Caco-2 (cell line): ENCODE measurements at regions not wholly inside any gene's neighbourhood (a gene's known extent, or its start where the extent isn't known, plus 50 kb on each side); places are given as distances from the start of the nearest gene placed in this dataset.

Experiments
- BruUV-seq: library from RNA; stranded (reverse); fragments of 400-500 nt; replicated peaks from 2 replicates; lab custom pipeline; 2021; lab: Mats Ljungman, UMichigan
- CTCF ChIA-PET: fragments of 300-600 bp; sonication (Branson Sonifier 250); formaldehyde crosslinking; loops from one replicate; lab custom pipeline; 2022; ENCODE audit warnings: antibody characterized with exemption; lab: Charles Lee
- POLR2A ChIA-PET: fragments of 300-600 bp; sonication (Branson Sonifier 250); formaldehyde crosslinking; loops from one replicate; lab custom pipeline; 2022; ENCODE audit warnings: antibody characterized with exemption; lab: Charles Lee
- DNase-seq, 2 experiments: peaks; one replicate each; pipeline versions ENCODE4 v3.0.0 to v3.0.0-alpha.2; 2020 to 2022
- H3K27me3 ChIP-seq: replicated peaks from 2 replicates; pipeline ENCODE4 v1.6.0; 2011; ENCODE audit warnings: low read length; ENCODE audit not compliant: control insufficient read depth, insufficient read depth
- H3K36me3 ChIP-seq: 2 replicates; pipeline ENCODE4 v1.5.1; 2011; ENCODE audit warnings: low read length; ENCODE audit not compliant: control insufficient read depth, insufficient read depth
- H3K4me1 ChIP-seq: fragments of 250-450 bp; sonication (Bioruptor Pico); 2 replicates; pipeline ENCODE4 v1.5.1; 2020; ENCODE audit warnings: mild to moderate bottlenecking
- H3K4me3 ChIP-seq: 2 replicates; pipeline ENCODE4 v1.5.1; 2011; ENCODE audit warnings: low read depth, mild to moderate bottlenecking, control low read depth, low read length
- H3K9me3 ChIP-seq: fragments of 250-450 bp; sonication (Bioruptor Pico); 2 replicates; pipeline ENCODE4 v1.5.1; 2020; ENCODE audit warnings: mild to moderate bottlenecking, moderate library complexity
- H3K27ac Mint-ChIP-seq: one replicate; pipeline ENCODE4 v1.8.0; 2022; ENCODE audit warnings: mixed read lengths; ENCODE audit not compliant: unreplicated experiment
- H3K27me3 Mint-ChIP-seq: one replicate; pipeline ENCODE4 v1.8.0; 2022; ENCODE audit warnings: mixed read lengths; ENCODE audit not compliant: insufficient read depth, unreplicated experiment
- H3K36me3 Mint-ChIP-seq: one replicate; pipeline ENCODE4 v1.8.0; 2022; ENCODE audit warnings: mild to moderate bottlenecking, mixed read lengths; ENCODE audit not compliant: insufficient read depth, unreplicated experiment
- H3K4me1 Mint-ChIP-seq: one replicate; pipeline ENCODE4 v1.8.0; 2022; ENCODE audit warnings: low read depth, mixed read lengths; ENCODE audit not compliant: unreplicated experiment
- H3K4me3 Mint-ChIP-seq: one replicate; pipeline ENCODE4 v1.8.0; 2022; ENCODE audit warnings: mild to moderate bottlenecking, moderate library complexity, mixed read lengths; ENCODE audit not compliant: unreplicated experiment
- H3K9me3 Mint-ChIP-seq: one replicate; pipeline ENCODE4 v1.8.0; 2022; ENCODE audit warnings: mixed read lengths; ENCODE audit not compliant: unreplicated experiment
- intact Hi-C: fragments of 100-400 bp; cut with micrococcal nuclease; formaldehyde crosslinking; loops from one replicate; pipeline ENCODE4 v1.10.0; 2022; ENCODE audit not compliant: unreplicated experiment
- TF ChIP-seq, protein P1 (sequence below), 2 experiments: fragments of 200-600 bp in 1 of 2; IDR thresholded peaks; 1 replicate in 1 of 2; 2 replicates in 1 of 2; pipeline versions ENCODE4 v1.5.1 to v1.8.0; 2011 to 2022; ENCODE audit warnings: antibody characterized with exemption in 1 of 2, control low read depth in 1 of 2, inconsistent platforms in 1 of 2, low read depth in 1 of 2, low read length in 1 of 2, mild to moderate bottlenecking in 1 of 2, moderate library complexity in 1 of 2; ENCODE audit not compliant: insufficient read depth in 1 of 2, severe bottlenecking in 1 of 2, unreplicated experiment in 1 of 2

- Mint-ChIP-seq H3K27me3 (no peaks in the 10 kb centered on the region), H3K4me1 (peaks cover 11% of the 10 kb centered on the region), H3K4me3 (no peak overlapping the region), H3K36me3 (no peaks in the 10 kb centered on the region), H3K9me3 (no peaks in the 10 kb centered on the region), H3K27ac (no peak overlapping the region)
- intact Hi-C loops, result no loop called here
- POLR2A ChIA-PET, result no interaction called here
- Histone ChIP-seq H3K9me3 (no peaks in the 10 kb centered on the region), H3K27me3 (no peaks in the 10 kb centered on the region), H3K36me3 (no peaks in the 10 kb centered on the region), H3K4me3 (no peak overlapping the region), H3K4me1 (no peaks in the 10 kb centered on the region)
- TF ChIP-seq, protein P1, sequence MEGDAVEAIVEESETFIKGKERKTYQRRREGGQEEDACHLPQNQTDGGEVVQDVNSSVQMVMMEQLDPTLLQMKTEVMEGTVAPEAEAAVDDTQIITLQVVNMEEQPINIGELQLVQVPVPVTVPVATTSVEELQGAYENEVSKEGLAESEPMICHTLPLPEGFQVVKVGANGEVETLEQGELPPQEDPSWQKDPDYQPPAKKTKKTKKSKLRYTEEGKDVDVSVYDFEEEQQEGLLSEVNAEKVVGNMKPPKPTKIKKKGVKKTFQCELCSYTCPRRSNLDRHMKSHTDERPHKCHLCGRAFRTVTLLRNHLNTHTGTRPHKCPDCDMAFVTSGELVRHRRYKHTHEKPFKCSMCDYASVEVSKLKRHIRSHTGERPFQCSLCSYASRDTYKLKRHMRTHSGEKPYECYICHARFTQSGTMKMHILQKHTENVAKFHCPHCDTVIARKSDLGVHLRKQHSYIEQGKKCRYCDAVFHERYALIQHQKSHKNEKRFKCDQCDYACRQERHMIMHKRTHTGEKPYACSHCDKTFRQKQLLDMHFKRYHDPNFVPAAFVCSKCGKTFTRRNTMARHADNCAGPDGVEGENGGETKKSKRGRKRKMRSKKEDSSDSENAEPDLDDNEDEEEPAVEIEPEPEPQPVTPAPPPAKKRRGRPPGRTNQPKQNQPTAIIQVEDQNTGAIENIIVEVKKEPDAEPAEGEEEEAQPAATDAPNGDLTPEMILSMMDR (IDR thresholded peaks at IDR 0.05; ENCODE audit: insufficient read depth in 1 of 2, low read depth in 1 of 2, low read length in 1 of 2, severe bottlenecking in 1 of 2, unreplicated experiment in 1 of 2), result no peak
- CTCF ChIA-PET, result no interaction called here
- no peak for DNase-seq
- no TSS peak for BruUV-seq
Measured at GRCh38 chr12:68458866-68459265, 126.7 kb upstream of the MDM1 start.

- peaks cover 6% of the 10 kb centered on the region for H3K4me1 Mint-ChIP-seq
- ChIA-PET POLR2A (no interaction called here), CTCF (no interaction called here)
- H3K4me3 ChIP-seq, result no peak overlapping the region
- no peak overlapping the region for H3K4me3 Mint-ChIP-seq
- H3K36me3 Mint-ChIP-seq, result no peaks in the 10 kb centered on the region
- H3K27me3 Mint-ChIP-seq, result no peaks in the 10 kb centered on the region
- intact Hi-C loops, result no loop called here
- no peaks in the 10 kb centered on the region for H3K36me3 ChIP-seq
- BruUV-seq, result no TSS peak
- no peaks in the 10 kb centered on the region for H3K9me3 Mint-ChIP-seq
- no peaks in the 10 kb centered on the region for H3K9me3 ChIP-seq
- H3K27ac Mint-ChIP-seq, result no peak overlapping the region
- H3K27me3 ChIP-seq, result no peaks in the 10 kb centered on the region
- DNase-seq, result no peak
- TF ChIP-seq, protein P1 (IDR thresholded peaks at IDR 0.05; ENCODE audit: insufficient read depth in 1 of 2, low read depth in 1 of 2, low read length in 1 of 2, severe bottlenecking in 1 of 2, unreplicated experiment in 1 of 2), result no peak
- H3K4me1 ChIP-seq, result no peaks in the 10 kb centered on the region
Measured at GRCh38 chr12:68460236-68460635, 128.1 kb upstream of the MDM1 start.

- intact Hi-C loops, result no loop called here
- peaks cover 6% of the 10 kb centered on the region for H3K4me1 Mint-ChIP-seq
- Histone ChIP-seq H3K9me3 (no peaks in the 10 kb centered on the region), H3K4me3 (no peak overlapping the region), H3K4me1 (no peaks in the 10 kb centered on the region), H3K27me3 (no peaks in the 10 kb centered on the region), H3K36me3 (no peaks in the 10 kb centered on the region)
- H3K9me3 Mint-ChIP-seq, result no peaks in the 10 kb centered on the region
- no peaks in the 10 kb centered on the region for H3K36me3 Mint-ChIP-seq
- H3K4me3 Mint-ChIP-seq, result no peak overlapping the region
- ChIA-PET CTCF (no interaction called here), POLR2A (no interaction called here)
- no TSS peak for BruUV-seq
- H3K27me3 Mint-ChIP-seq, result no peaks in the 10 kb centered on the region
- H3K27ac Mint-ChIP-seq, result no peak overlapping the region
- TF ChIP-seq, protein P1 (IDR thresholded peaks at IDR 0.05; ENCODE audit: insufficient read depth in 1 of 2, low read depth in 1 of 2, low read length in 1 of 2, severe bottlenecking in 1 of 2, unreplicated experiment in 1 of 2), result no peak
- no peak for DNase-seq
Measured at GRCh38 chr12:68461645-68462044, 129.5 kb upstream of the MDM1 start.
